Pancreas (tissue), 10 donors: ENCODE measurements at regions not wholly inside any gene's neighbourhood (a gene's known extent, or its start where the extent isn't known, plus 50 kb on each side); places are given as distances from the start of the nearest gene placed in this dataset.
"Not testable (repeated sequence)": the region's sequence is repeated elsewhere in the genome, so short reads cannot be mapped to it uniquely, and the experiment has no call there.

ENCODE experiments used
- ATAC-seq, 4 donors: fragments of 200-7000 bp; cut with Tn5 transposase; one replicate each; pipeline versions ENCODE4 v1.8.0 to v1.9.1; 2020; ENCODE audit warnings: mild to moderate bottlenecking in 4 of 4, moderate library complexity in 4 of 4
- DNase-seq, 6 donors: peaks; one replicate each; pipeline ENCODE4 v3.0.0-alpha.2; 2020
- FAIRE-seq: peaks from 2 replicates; lab custom pipeline; 2012; peaks lifted over from hg19 to GRCh38; lab: Jason Lieb, UNC
- H3K27ac ChIP-seq, 4 donors: fragments of 200-600 bp; sonication (generic); 1 replicate in 3 of 4; 2 replicates in 1 of 4; pipeline versions ENCODE4 v1.5.0 to v1.8.0; 2020
- H3K27me3 ChIP-seq, 4 donors: fragments of 200-600 bp; one replicate each; pipeline ENCODE4 v1.8.0; 2021
- H3K36me3 ChIP-seq, 3 donors: fragments of 200-600 bp; sonication (generic) in 1 of 3; one replicate each; pipeline versions ENCODE4 v1.5.0 to v1.8.0; 2020 to 2021
- H3K4me1 ChIP-seq, 3 donors: fragments of 200-600 bp; one replicate each; pipeline ENCODE4 v1.8.0; 2021
- H3K4me3 ChIP-seq, 4 donors: fragments of 200-600 bp; sonication (generic) in 2 of 4; one replicate each; pipeline versions ENCODE4 v1.5.0 to v1.8.0; 2020 to 2021
- H3K9me3 ChIP-seq, 4 donors: fragments of 200-600 bp; one replicate each; pipeline ENCODE4 v1.8.0; 2021
- WGBS, 2 donors: extraction: QIAGEN DNeasy Blood & Tissue Kit; methylation state at CpG; one replicate each; pipeline ENCODE4 v1.1.7; 2013; 5-methylcytosine and 5-hydroxymethylcytosine counted together
- intact Hi-C, 3 donors: fragments of 100-400 bp; cut with DNase I; formaldehyde crosslinking; loops; one replicate each; pipeline versions ENCODE4 v1.11.1 to v1.14.2; 2022
- TF ChIP-seq, protein P1 (sequence below), 4 donors: fragments of 200-600 bp; sonication (generic) in 3 of 4; IDR thresholded peaks; one replicate each; pipeline versions ENCODE4 v1.5.0 to v1.8.0; 2021; ENCODE audit warnings: antibody characterized with exemption in 4 of 4
- donor health status: healthy with polysubstance abuse.
- donor health status: DM: no; HTN: no; CAD: no; lungs with moderate emphysema.
- donor health status: DM: no; HTN: no; CAD: no.
- donor health status: control.
- donor health status: control.
- donor health status: Bipolar disorder and iron deficiency.
- donor health status: DM: yes; HTN: yes; CAD: no.
- donor health status: DM: no; HTN: no; CAD: no.
- donor health status: DM: no; HTN: no; CAD: no.
- donor health status: DM: yes; HTN: yes; CAD: no.

DNA sequence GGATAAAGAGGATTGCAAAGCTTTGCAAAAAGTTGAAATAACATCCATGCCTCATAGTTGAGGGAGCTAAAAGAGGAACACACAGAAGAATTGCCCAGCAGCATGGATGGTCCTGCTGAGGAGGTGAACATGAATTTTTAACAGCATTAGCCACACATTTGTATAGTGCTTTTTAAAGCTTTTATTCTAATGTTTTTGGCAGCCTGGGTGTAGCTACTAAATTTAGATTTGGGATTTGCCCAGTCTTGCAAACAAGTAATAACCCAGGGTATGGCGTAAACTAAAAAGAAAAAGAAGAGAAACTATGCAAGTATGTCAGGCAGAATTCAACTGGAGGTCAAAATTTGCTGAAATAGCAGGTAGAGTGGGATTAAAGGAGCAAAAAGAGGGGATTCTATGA lies 75.1 kb upstream of the PTPRK start:
- Histone ChIP-seq H3K9me3 (no peaks in the 10 kb centered on the region), H3K27ac (no peak overlapping the region), H3K36me3 (no peaks in the 10 kb centered on the region), H3K27me3 (no peaks in the 10 kb centered on the region), H3K4me3 (no peak overlapping the region), H3K4me1 (no peaks in the 10 kb centered on the region)
- ATAC-seq: no peak
- no peak for DNase-seq
- 91 to 100% methylated on average over 1 of the region's 1 CpG for WGBS, 2 donors
- intact Hi-C loops: no loop called here
- no peak for FAIRE-seq
- TF ChIP-seq, protein P1, sequence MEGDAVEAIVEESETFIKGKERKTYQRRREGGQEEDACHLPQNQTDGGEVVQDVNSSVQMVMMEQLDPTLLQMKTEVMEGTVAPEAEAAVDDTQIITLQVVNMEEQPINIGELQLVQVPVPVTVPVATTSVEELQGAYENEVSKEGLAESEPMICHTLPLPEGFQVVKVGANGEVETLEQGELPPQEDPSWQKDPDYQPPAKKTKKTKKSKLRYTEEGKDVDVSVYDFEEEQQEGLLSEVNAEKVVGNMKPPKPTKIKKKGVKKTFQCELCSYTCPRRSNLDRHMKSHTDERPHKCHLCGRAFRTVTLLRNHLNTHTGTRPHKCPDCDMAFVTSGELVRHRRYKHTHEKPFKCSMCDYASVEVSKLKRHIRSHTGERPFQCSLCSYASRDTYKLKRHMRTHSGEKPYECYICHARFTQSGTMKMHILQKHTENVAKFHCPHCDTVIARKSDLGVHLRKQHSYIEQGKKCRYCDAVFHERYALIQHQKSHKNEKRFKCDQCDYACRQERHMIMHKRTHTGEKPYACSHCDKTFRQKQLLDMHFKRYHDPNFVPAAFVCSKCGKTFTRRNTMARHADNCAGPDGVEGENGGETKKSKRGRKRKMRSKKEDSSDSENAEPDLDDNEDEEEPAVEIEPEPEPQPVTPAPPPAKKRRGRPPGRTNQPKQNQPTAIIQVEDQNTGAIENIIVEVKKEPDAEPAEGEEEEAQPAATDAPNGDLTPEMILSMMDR (IDR thresholded peaks at IDR 0.05): no peak

DNA sequence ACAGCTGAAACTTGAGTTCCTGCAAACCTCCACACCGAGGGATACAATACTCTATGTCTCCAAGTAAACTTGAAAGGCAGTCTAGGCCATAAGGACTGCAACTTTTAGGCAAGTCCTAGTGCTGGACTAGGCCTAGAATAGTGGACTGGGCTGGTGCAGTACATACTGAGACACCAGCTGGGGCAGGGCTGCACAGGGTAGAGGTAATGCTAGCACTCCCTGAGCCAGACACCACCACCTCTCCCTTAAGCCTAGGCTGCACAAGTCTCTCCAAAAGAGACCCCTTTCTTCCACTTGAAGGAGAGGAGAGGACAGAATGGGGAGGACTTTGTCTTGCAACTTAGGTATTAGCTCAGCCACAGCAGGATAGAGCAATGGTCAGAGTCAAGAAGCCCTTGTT lies 65.7 kb upstream of the PTPRK start:
- H3K4me1 ChIP-seq: no peaks in the 10 kb centered on the region
- 89 to 94% methylated on average over 1 of the region's 1 CpG for WGBS, 2 donors
- intact Hi-C loops: no loop called here
- no peaks in the 10 kb centered on the region for H3K36me3 ChIP-seq
- no peaks in the 10 kb centered on the region for H3K27me3 ChIP-seq
- ATAC-seq (no peak), FAIRE-seq (no peak), DNase-seq (no peak)
- TF ChIP-seq, protein P1 (IDR thresholded peaks at IDR 0.05): no peak
- H3K4me3 ChIP-seq: no peak overlapping the region
- no peaks in the 10 kb centered on the region for H3K9me3 ChIP-seq
- H3K27ac ChIP-seq: no peak overlapping the region

DNA sequence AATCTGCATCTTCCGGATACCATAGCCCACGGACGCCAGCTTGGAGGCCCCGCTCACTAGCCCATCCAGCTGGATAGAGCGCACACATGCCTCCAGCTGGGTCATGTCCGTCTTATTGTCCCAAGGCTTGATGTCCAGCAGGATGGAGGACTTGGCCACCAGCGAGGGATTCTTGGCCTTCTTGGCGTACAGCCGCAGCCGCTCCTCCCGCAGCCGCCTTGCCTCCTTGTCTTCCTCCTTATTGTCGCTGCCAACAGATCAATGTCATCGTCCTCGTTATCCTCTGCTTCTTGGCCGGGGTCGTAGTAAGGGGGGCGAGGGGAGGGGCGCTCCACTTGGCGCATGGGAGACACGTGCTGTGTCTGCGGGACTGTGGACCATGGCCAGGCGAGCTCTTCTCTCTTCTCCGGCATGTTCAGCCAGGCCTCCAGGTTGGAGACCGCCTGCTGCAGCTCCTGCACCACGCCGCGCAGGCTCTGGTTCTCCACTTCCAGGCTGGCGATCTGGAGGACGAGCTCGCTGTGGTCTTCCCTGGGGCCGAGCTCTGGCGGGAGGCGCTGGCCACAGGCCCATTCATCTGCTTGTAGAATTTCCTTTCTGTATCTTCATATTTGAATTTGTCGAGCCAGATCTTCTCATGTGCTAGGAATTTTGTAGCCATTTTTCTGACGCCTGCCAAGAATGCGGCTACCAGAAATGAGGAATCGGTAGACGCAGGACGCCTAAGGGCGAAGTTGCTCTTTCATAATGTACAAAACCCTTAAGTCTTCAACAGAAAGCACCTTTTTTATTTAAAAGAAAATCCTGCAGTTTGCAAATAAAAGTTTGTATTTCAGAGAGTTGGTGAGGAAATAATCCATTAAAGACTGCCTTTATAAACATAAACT lies 60.1 kb upstream of the PTPRK start:
- Histone ChIP-seq H3K4me3 (no peak overlapping the region), H3K9me3 (no peaks in the 10 kb centered on the region), H3K27ac (no peak overlapping the region), H3K4me1 (no peaks in the 10 kb centered on the region), H3K36me3 (no peaks in the 10 kb centered on the region), H3K27me3 (no peaks in the 10 kb centered on the region)
- intact Hi-C loops: no loop called here
- FAIRE-seq: no peak
- 94 to 96% methylated on average over 41 of the region's 41 CpGs for WGBS, 2 donors
- TF ChIP-seq, protein P1 (IDR thresholded peaks at IDR 0.05): no peak
- no peak for ATAC-seq
- DNase-seq: peak in 2 of 6 donors; percentile 12 to 43

DNA sequence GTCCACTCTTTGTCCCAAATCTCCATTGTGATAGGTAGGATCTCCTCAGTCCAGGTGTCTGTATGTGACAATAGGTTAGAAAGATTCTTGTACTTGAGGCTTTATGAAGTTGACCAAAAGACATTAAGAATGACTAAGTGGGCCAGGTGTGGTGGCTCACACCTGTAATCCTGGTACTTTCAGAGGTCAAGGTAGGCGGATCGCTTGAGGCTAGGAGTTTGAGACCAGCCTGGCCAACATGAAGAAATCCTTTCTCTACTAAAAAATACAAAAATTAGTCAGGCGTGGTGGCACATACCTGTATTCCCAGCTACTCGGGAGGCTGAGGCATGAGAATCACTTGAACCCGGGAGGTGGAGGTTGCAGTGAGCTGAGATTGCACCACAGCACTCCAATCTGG lies 54.9 kb upstream of the PTPRK start:
- H3K36me3 ChIP-seq, intact Hi-C loops, H3K4me1 ChIP-seq, H3K27ac ChIP-seq, ATAC-seq, H3K9me3 ChIP-seq, H3K27me3 ChIP-seq, FAIRE-seq, DNase-seq, H3K4me3 ChIP-seq: not testable (repeated sequence)
- whole genome bisulfite sequencing, 2 donors: 90 to 95% methylated on average over 5 of the region's 5 CpGs

DNA sequence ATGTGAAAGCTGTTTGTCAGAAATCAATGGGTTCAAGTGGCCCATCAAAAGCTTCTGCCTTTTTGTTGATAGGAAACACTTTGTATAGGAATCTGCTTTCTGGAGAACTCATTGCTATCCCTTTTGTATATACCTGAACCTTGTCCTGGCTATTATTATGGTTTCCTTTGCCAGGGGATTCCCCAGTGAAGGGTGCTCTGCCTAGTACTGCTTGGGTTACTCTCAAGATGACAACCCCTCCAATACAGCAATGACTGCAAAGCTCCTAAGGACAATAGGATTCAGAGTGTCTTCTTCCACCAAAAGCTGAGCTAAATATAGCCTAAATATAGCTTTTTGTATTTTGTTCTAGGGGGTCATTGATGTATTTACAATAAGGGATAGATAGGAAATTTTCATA lies 54.0 kb upstream of the PTPRK start:
- Histone ChIP-seq H3K4me3 (no peak overlapping the region), H3K36me3 (no peaks in the 10 kb centered on the region), H3K27ac (no peak overlapping the region), H3K27me3 (no peaks in the 10 kb centered on the region), H3K4me1 (peaks cover 0 to 13% (median 6%) of the 10 kb centered on the region in 3 donors), H3K9me3 (no peaks in the 10 kb centered on the region)
- intact Hi-C loops: no loop called here
- FAIRE-seq: no peak
- no peak for ATAC-seq
- TF ChIP-seq, protein P1 (IDR thresholded peaks at IDR 0.05): no peak
- DNase-seq: no peak
